Heart left ventricle (tissue), 13 donors: ENCODE measurements at regions not wholly inside any gene's neighbourhood (a gene's known extent, or its start where the extent isn't known, plus 50 kb on each side); places are given as distances from the start of the nearest gene placed in this dataset.

Experiments
- CTCF ChIP-seq, 12 donors: fragments of 200-600 bp; sonication (generic) in 4 of 12; IDR thresholded peaks; one replicate each; pipeline versions ENCODE4 v1.5.0 to v1.8.0; 2018 to 2022; ENCODE audit warnings: antibody characterized with exemption in 12 of 12, mild to moderate bottlenecking in 5 of 12
- POLR2A ChIP-seq, 2 donors: fragments of 450-650 bp; IDR thresholded peaks; one replicate each; pipeline ENCODE4 v1.6.1; 2017; ENCODE audit warnings: antibody characterized with exemption in 2 of 2, mild to moderate bottlenecking in 2 of 2, moderate library complexity in 2 of 2
- donor health status: ischemic (EF 13 %, LVEDD 7.1; RV severe dilation, severe dysfunction).
- donor health status: DM: no; HTN: yes; CAD: no.
- donor health status: DM: no; HTN: no; CAD: no.
- donor health status: ischemic (EF 25% LVEDD 6.9; RV normal size, moderate dysfunction).
- donor health status: ischemic (EF 25% LVEDD 5.7; RV mildly dilated, moderate dysfunction).
- donor health status: ischemic (EF 35%, LVEDD 5.7; RV mildly dilated, moderate dysfunction).
- donor health status: nonischemic (EF 11% LVEDD 7.7; RV severe dilation, severe dysfunction).
- donor health status: DM: yes; HTN: yes; CAD: no.
- donor health status: PGD.
- donor health status: ischemic (EF 29% LVEDD 5.4; RV normal size, mild dysfunction).
- donor health status: nonischemic (EF 23%, LVEDD 6.1; RV moderate dilation, normal function).

GRCh38 chr2:778731-779350 is 101.6 kb upstream of the TMEM18 start:
- TF ChIP-seq CTCF (IDR thresholded peaks at IDR 0.05) (no peak), POLR2A (IDR thresholded peaks at IDR 0.05) (no peak)
